ENCODE measurements at regions not wholly inside any gene's neighbourhood (a gene's known extent, or its start where the extent isn't known, plus 50 kb on each side); places are given as distances from the start of the nearest gene placed in this dataset.

GRCh38 chr4:130825284-130825683, 1729.3 kb downstream of the C4orf33 start:
- TF ChIP-seq OSR1 (CRISPR knock-in tag; IDR thresholded peaks at IDR 0.05) (no peak), RARB (CRISPR knock-in tag; IDR thresholded peaks at IDR 0.05) (no peak), PATZ1 (CRISPR knock-in tag; IDR thresholded peaks at IDR 0.05; ENCODE audit: borderline replicate concordance) (no peak)
